B cell (primary cell): ENCODE measurements at regions not wholly inside any gene's neighbourhood (a gene's known extent, or its start where the extent isn't known, plus 50 kb on each side); places are given as distances from the start of the nearest gene placed in this dataset.

Experiments used
- ATAC-seq: fragments of 200-7000 bp; cut with Tn5 transposase; one replicate; pipeline ENCODE4 v1.10.0; 2021; ENCODE audit warnings: low read depth, mild to moderate bottlenecking, moderate number of reproducible peaks, moderate library complexity
- CTCF ChIA-PET: fragments of 350-600 bp; sonication (Branson Sonifier 250); formaldehyde crosslinking; loops from one replicate; lab custom pipeline; 2021; ENCODE audit warnings: antibody characterized with exemption, inconsistent platforms; lab: Charles Lee
- POLR2A ChIA-PET: fragments of 350-600 bp; sonication (Branson Sonifier 250); formaldehyde crosslinking; loops from one replicate; lab custom pipeline; 2021; ENCODE audit warnings: antibody characterized with exemption; lab: Charles Lee
- DNase-seq: peaks from one replicate; pipeline ENCODE4 v3.0.0; 2013
- H2AFZ ChIP-seq: 2 replicates; pipeline ENCODE4 v1.6.1; 2012; ENCODE audit warnings: mild to moderate bottlenecking, low read depth, low read length; ENCODE audit not compliant: insufficient read depth, poor library complexity, severe bottlenecking
- H3K27ac ChIP-seq, 2 donors: 1 replicate in 1 of 2; 2 replicates in 1 of 2; pipeline ENCODE4 v1.5.1; 2012 to 2013; ENCODE audit warnings: low read length in 2 of 2, mild to moderate bottlenecking in 2 of 2, moderate library complexity in 1 of 2
- H3K27me3 ChIP-seq, 4 experiments: fragments of 200-600 bp in 1 of 4; sonication (generic) in 1 of 4; replicated peaks in 1 of 4; 1 replicate in 2 of 4; 2 replicates in 2 of 4; pipeline versions ENCODE4 v1.6.1 to v1.7.0; 2013 to 2016; ENCODE audit warnings: low read length in 3 of 4, mild to moderate bottlenecking in 2 of 4, mixed read lengths in 1 of 4, moderate library complexity in 1 of 4; ENCODE audit not compliant: insufficient read depth in 4 of 4, control insufficient read depth in 3 of 4; ENCODE audit errors: control extremely low read depth in 1 of 4
- H3K36me3 ChIP-seq, 2 experiments: replicated peaks in 1 of 2; 1 replicate in 1 of 2; 2 replicates in 1 of 2; pipeline versions ENCODE4 v1.6.1 to v1.7.1; 2013; ENCODE audit warnings: low read length in 1 of 2; ENCODE audit not compliant: insufficient read depth in 2 of 2, control insufficient read depth in 1 of 2; ENCODE audit errors: control extremely low read depth in 1 of 2, extremely low read depth in 1 of 2
- H3K4me1 ChIP-seq, 2 donors: fragments of 200-600 bp in 1 of 2; sonication (generic) in 1 of 2; 1 replicate in 1 of 2; 2 replicates in 1 of 2; pipeline versions ENCODE4 v1.5.1 to v1.6.1; 2013 to 2017; ENCODE audit warnings: low read length in 2 of 2; ENCODE audit not compliant: control insufficient read depth in 2 of 2, insufficient read depth in 2 of 2
- H3K4me2 ChIP-seq: replicated peaks from 2 replicates; pipeline ENCODE3; 2012; ENCODE audit warnings: mild to moderate bottlenecking, low read depth, low read length; ENCODE audit not compliant: poor library complexity, severe bottlenecking
- H3K4me3 ChIP-seq, 5 experiments: fragments of 200-600 bp in 1 of 5; sonication (generic) in 1 of 5; 1 replicate in 3 of 5; 2 replicates in 2 of 5; pipeline versions ENCODE4 v1.5.1 to v1.7.0; 2011 to 2016; ENCODE audit warnings: low read length in 4 of 5, mild to moderate bottlenecking in 4 of 5, low read depth in 2 of 5, control low read depth in 1 of 5, moderate library complexity in 1 of 5; ENCODE audit not compliant: insufficient read depth in 1 of 5; ENCODE audit errors: control extremely low read depth in 1 of 5, extremely low read depth in 1 of 5
- H3K79me2 ChIP-seq: fragments of 200-600 bp; sonication (generic); one replicate; pipeline ENCODE4 v1.6.0; 2016; ENCODE audit warnings: low read length; ENCODE audit not compliant: control insufficient read depth, insufficient read depth
- H3K9ac ChIP-seq: fragments of 200-600 bp; sonication (generic); 2 replicates; pipeline ENCODE4 v1.6.1; 2017; ENCODE audit warnings: mild to moderate bottlenecking, low read length, moderate library complexity
- H3K9me3 ChIP-seq, 3 donors: one replicate each; pipeline versions ENCODE4 v1.6.1 to v1.7.1; 2013; ENCODE audit warnings: low read length in 2 of 3; ENCODE audit not compliant: control insufficient read depth in 2 of 3, insufficient read depth in 1 of 3; ENCODE audit errors: control extremely low read depth in 1 of 3
- H4K20me1 ChIP-seq: 2 replicates; pipeline ENCODE4 v1.6.0; 2012; ENCODE audit warnings: mild to moderate bottlenecking, low read length; ENCODE audit not compliant: insufficient read depth, control insufficient read depth, poor library complexity, severe bottlenecking
- H3K27ac Mint-ChIP-seq: one replicate; pipeline ENCODE4 v1.8.0; 2021; ENCODE audit warnings: mixed read lengths
- H3K27me3 Mint-ChIP-seq: one replicate; pipeline ENCODE4 v1.8.0; 2021; ENCODE audit warnings: mixed read lengths
- H3K4me1 Mint-ChIP-seq: one replicate; pipeline ENCODE4 v1.8.0; 2021; ENCODE audit warnings: mixed read lengths
- H3K4me3 Mint-ChIP-seq: one replicate; pipeline ENCODE4 v1.8.0; 2021; ENCODE audit warnings: mixed read lengths
- H3K9me3 Mint-ChIP-seq: one replicate; pipeline ENCODE4 v1.8.0; 2022; ENCODE audit warnings: mixed read lengths; ENCODE audit not compliant: insufficient read depth
- EZH2 ChIP-seq: IDR thresholded peaks from 2 replicates; pipeline ENCODE4 v1.6.1; 2012; ENCODE audit warnings: borderline replicate concordance, low read depth, mild to moderate bottlenecking, moderate library complexity, low read length; ENCODE audit not compliant: insufficient read depth, poor library complexity, severe bottlenecking
- WGBS: methylation state at CpG from one replicate; pipeline ENCODE4 v1.1.5; 2013; ENCODE audit warnings: missing lambda C conversion rate; ENCODE audit not compliant: insufficient coverage; 5-methylcytosine and 5-hydroxymethylcytosine counted together
- intact Hi-C: fragments of 100-400 bp; cut with micrococcal nuclease; formaldehyde crosslinking; loops from one replicate; pipeline ENCODE4 v1.10.0; 2022
- TF ChIP-seq, protein P1 (sequence below): fragments of 200-600 bp; IDR thresholded peaks from one replicate; pipeline ENCODE4 v1.8.0; 2022; ENCODE audit warnings: antibody characterized with exemption, mild to moderate bottlenecking

GRCh38 chr7:17586711-17587110, 288.3 kb downstream of the AHR start:
- H3K9me3 Mint-ChIP-seq: no peaks in the 10 kb centered on the region
- no peaks in the 10 kb centered on the region for H3K27me3 ChIP-seq
- POLR2A ChIA-PET: no interaction called here
- CTCF ChIA-PET: no interaction called here
- intact Hi-C loops: no loop called here
- H3K9me3 ChIP-seq: no peaks in the 10 kb centered on the region
- no peak for TF ChIP-seq EZH2
- TF ChIP-seq, protein P1, sequence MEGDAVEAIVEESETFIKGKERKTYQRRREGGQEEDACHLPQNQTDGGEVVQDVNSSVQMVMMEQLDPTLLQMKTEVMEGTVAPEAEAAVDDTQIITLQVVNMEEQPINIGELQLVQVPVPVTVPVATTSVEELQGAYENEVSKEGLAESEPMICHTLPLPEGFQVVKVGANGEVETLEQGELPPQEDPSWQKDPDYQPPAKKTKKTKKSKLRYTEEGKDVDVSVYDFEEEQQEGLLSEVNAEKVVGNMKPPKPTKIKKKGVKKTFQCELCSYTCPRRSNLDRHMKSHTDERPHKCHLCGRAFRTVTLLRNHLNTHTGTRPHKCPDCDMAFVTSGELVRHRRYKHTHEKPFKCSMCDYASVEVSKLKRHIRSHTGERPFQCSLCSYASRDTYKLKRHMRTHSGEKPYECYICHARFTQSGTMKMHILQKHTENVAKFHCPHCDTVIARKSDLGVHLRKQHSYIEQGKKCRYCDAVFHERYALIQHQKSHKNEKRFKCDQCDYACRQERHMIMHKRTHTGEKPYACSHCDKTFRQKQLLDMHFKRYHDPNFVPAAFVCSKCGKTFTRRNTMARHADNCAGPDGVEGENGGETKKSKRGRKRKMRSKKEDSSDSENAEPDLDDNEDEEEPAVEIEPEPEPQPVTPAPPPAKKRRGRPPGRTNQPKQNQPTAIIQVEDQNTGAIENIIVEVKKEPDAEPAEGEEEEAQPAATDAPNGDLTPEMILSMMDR: no peak
- no peak overlapping the region for H3K27ac Mint-ChIP-seq
- no peaks in the 10 kb centered on the region for H3K4me1 Mint-ChIP-seq
- H3K36me3 ChIP-seq: no peaks in the 10 kb centered on the region
- peaks cover 2% of the 10 kb centered on the region for H3K27me3 Mint-ChIP-seq
- H3K27ac ChIP-seq: no peak overlapping the region
- 0% methylated on average over 1 of the region's 4 CpGs for WGBS
- H3K4me2 ChIP-seq: no peak overlapping the region
- H2AFZ ChIP-seq: no peak overlapping the region
- no peak overlapping the region for H3K9ac ChIP-seq
- no peaks in the 10 kb centered on the region for H3K4me1 ChIP-seq
- H4K20me1 ChIP-seq: no peaks in the 10 kb centered on the region
- DNase-seq: no peak
- H3K4me3 Mint-ChIP-seq: no peak overlapping the region
- no peak for ATAC-seq
- H3K4me3 ChIP-seq: no peak overlapping the region
- no peaks in the 10 kb centered on the region for H3K79me2 ChIP-seq

- Histone ChIP-seq H4K20me1 (no peaks in the 10 kb centered on the region), H3K27ac (no peak overlapping the region), H3K9ac (no peak overlapping the region), H2AFZ (no peak overlapping the region), H3K36me3 (no peaks in the 10 kb centered on the region), H3K4me1 (no peaks in the 10 kb centered on the region), H3K4me2 (no peak overlapping the region), H3K79me2 (no peaks in the 10 kb centered on the region), H3K4me3 (no peak overlapping the region), H3K9me3 (no peaks in the 10 kb centered on the region), H3K27me3 (no peaks in the 10 kb centered on the region)
- no peak for TF ChIP-seq EZH2
- TF ChIP-seq, protein P1: no peak
- no CpG with 5 or more reads among the region's 1 CpG for WGBS
- H3K27me3 Mint-ChIP-seq: peaks cover 2% of the 10 kb centered on the region
- DNase-seq (no peak), ATAC-seq (no peak)
- ChIA-PET CTCF (no interaction called here), POLR2A (no interaction called here)
- no peaks in the 10 kb centered on the region for H3K4me1 Mint-ChIP-seq
- no peak overlapping the region for H3K4me3 Mint-ChIP-seq
- no peaks in the 10 kb centered on the region for H3K9me3 Mint-ChIP-seq
- intact Hi-C loops: no loop called here
- no peak overlapping the region for H3K27ac Mint-ChIP-seq
These were observed 290.3 kb downstream of the AHR start for GRCh38 chr7:17588730-17589129.
